GM21423 (cell line): ENCODE measurements at regions not wholly inside any gene's neighbourhood (a gene's known extent, or its start where the extent isn't known, plus 50 kb on each side); places are given as distances from the start of the nearest gene placed in this dataset.

Source experiments
- ATAC-seq: cut with Tn5 transposase; IDR thresholded peaks from one replicate; pipeline ENCODE4 v1.9.1; 2021; ENCODE audit warnings: mild to moderate bottlenecking, moderate library complexity; ENCODE audit not compliant: unreplicated experiment

DNA sequence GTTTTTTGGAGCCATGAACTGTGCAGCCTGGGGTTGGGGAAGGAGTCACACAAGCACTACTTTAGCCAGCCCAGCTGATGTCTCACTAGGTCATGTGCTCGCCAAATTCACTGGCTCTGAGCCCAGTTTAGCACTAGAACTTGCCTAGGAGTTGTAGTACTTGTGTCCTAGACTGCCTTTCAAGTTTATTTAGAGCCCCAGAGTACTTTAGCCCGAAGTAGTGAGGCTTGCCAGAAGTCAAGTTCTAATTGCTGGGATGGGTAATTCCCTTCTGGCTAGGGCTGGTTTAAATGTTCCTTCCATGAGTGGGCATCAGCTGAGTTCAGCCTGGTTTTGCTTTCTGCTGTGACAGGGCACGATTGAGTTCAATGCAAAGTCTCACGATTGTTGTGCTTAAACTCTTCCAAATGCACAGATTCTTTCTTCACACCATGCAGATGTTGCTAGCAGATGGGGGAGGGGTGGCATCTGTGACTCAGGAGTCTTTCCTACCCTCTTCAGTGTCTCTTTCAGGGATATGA lies 228.2 kb upstream of the ZPLD1 start:
- no peak for ATAC-seq

DNA sequence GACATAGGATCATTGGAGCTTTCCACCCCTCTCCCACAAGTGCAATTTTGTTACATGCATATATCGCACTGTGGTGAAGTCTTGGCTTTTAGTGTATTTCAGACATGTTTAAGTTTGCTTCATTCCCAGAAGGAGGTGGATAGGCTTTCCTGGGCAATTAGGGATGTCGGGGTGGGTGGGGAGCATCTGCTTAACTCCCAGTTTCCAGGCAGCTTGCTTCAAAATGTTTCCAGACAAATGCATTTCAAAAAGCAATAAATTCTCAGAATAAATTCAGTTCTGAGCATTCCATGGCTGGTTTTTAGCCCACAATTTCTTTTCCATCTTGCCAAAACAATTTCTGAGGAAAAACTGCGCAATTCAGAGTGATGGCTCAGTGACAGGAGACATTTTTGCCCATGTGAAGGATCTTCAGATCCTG lies 227.7 kb upstream of the ZPLD1 start:
- ATAC-seq: no peak

DNA sequence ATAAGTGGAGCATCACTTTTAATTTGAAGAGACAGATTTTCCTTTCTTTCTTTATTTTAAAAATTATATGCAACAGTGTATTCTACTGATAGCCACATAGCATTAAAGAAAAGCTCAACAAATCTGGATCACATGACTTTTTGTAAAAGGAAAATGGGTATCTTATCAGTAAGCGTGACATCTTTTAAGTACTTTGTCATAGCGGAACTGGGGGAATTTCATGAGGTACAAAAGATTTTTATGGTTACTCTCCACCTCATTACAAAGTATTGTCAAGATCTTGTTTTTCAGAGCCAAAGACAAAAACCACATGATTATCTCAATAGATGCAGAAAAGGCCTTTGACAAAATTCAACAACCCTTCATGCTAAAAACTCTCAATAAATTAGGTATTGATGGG lies 219.6 kb upstream of the ZPLD1 start:
- no peak for ATAC-seq

DNA sequence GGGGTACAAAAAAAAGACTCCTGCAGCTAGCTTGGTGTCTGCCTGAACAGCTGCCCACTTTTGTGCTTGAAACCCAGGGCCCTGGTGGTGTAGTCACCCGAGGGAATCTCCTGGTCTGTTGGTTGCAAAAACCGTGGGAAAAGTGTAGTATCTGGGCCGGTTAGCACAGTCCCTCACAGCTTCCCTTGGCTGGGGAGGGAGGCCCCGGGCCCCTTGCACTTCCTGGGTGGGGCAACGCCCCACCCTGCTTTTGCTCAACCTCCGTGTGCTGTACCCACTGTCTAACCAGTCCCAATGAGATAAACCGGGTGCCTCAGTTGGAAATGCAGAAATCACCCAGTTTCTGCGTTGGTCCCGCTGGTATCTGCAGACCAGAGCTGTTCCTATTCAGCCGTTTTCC lies 211.7 kb upstream of the ZPLD1 start:
- no peak for ATAC-seq

DNA sequence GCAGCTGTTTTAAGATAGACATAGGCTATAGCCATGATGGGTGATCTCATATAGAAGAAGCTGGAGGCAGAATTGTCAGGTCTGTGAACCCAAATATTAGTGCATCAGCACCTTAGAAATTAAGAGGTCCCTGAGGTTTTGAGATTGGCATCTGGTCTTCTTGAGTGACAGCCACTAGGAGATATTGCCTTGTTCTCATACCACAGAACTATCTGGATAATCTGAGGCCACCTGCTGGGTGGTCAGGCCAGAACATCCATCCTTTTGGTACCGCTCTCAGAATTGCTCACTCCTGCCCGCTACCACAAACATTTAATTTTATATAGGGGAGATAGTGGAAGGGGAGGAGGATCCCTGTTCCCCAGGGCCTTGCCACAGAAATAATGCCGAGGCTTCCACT lies 210.6 kb upstream of the ZPLD1 start:
- ATAC-seq: peak; percentile 39

DNA sequence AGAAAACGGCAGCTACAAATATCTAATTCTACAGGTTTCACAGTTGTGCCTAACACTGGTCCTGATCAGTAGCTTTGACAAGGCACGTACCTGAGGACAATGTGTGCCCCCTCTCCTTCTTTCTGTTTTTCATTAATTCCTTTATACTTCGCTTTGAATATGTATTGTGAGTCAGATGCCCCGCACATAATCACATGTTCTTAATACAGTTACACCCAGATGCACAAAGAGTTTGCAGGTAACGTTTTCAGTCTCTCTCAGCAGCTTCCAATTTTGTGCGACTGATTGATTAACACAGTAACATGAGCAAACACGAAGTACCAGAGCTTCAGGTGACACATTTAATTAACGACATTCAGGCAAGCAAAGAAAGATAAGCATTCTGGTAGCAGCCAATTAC lies 209.8 kb upstream of the ZPLD1 start:
- no peak for ATAC-seq

DNA sequence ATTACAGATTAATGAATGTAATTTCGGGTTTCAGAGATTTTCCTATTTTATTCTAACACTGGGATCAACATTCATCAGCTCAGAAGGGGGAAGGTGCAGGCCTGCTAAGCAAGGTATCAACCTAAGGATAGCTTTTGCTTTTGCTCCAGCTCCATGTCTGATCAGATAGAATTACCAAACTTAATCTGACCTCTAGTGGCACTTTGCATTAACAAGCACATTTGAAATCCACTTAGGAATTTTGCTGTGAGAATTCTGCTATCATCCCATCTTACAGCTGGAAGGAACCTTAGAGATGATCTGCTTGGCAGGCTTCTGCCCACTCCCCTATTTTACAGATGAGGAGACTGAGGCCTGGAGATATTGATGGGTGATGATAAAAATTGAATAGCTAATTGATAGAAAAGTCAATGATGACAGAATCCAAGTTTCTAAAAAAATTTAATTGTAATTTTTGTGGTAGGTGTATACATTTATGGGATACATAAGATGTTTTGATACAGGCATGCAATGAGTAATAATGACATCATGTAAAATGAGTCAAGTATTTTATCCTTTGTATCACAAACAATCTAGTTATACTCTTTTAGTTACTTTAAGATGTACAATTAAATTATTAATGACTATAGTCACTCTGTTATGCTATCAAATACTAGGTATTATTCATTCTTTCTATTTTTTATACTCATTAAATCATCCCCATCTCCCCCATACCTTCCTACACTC lies 209.2 kb upstream of the ZPLD1 start:
- ATAC-seq: no peak

DNA sequence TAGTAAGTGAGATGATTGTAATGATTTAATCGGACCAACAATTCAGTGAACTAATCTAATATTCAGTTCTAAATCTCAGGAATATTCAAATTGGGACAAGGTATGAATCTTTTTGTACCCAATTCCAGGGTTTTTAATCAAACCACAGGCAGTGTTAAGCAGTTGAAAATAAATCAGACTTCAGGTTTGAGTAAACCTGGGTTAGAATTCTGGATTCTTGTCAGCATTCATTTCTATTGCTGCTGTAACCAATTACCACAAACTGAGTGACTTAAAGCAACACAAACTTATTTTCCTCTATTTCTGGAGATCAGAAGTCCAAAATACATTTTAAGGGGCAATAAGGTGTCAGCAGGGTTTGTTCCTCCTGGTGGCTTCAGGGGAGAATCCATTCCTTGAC lies 208.4 kb upstream of the ZPLD1 start:
- no peak for ATAC-seq

DNA sequence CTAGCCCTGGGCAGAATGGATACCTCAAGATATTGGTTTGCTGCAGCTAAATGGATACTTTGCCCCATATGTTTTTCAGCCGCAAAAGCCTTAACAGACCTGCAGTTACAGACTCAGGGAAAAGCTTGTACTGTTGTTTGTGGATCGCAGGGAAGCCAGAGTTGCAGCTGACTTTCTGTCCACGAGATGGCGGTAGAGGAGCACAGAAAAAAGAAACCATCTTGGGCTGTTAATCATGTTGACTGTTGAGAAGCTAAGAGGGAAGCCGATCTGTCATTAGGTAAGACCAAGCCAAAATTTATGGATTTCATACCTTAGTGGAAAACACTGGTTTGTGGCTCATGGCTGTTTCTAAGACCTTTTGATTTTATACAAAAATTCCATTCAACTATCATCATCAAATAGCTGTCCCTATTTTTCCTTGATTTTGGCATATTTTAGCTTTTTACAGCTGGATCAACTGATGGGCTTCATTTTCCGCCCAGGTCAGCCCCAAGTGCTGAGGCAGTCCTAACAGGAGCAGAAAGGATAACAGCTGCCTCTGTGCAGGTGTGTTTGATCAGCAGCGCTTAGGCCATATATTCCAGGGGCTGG lies 205.7 kb upstream of the ZPLD1 start:
- ATAC-seq: no peak

DNA sequence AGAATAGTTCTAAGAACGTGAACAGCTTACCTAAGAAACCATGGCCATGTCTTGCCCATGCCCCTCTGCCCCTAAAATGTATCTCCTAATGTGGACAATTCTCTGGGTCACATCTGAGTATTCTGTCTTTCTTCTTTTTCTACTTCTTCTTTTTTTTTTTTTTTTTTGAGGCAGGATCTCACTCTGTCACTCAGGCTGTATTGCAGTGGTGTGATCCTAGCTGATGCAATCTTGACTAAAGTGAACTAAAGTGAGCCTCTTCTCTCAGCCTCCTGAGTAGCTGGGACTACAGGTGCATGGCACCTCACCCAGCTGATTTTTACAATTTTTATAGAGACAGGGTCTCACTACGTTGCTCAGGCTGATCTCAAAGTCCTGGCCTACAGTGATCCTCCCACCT lies 204.8 kb upstream of the ZPLD1 start:
- no peak for ATAC-seq

DNA sequence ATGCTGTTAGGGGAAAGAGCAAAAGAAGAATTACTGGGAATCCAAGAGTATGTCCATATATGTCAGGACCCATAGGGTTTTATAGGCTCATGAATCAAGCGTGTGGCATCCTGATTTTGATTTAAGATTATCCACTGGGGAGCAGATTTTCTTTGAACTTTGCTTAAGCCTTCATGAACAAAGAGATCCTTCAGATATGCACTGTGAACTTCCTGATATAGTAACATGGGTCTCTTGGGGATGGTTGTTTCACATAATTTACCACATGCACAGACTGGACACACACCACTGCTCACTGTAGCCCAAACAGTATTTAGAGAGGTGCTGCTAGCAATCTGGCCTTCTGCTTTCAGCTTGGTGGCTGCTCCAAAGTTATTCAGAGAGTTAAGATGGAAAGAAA lies 200.9 kb upstream of the ZPLD1 start:
- ATAC-seq: peak; percentile 94

DNA sequence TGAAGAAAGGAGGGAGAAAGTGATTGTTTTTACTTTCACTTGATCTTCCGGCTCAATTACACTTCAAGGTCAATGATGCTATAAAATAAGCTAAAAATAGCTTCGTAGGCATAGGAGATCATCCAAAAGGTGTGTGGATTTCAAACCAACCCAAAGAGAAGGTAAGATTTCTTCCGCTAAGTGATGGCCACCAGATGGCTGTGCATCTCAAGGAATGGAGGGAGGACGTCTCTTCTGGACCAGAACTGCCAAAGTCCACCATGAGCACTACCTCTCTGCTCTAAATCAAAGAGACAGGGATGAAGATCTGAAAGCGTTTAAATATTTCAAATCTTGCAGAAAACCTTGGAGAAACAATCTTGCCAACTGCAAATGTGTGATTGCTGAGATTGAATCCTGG lies 199.1 kb upstream of the ZPLD1 start:
- no peak for ATAC-seq

DNA sequence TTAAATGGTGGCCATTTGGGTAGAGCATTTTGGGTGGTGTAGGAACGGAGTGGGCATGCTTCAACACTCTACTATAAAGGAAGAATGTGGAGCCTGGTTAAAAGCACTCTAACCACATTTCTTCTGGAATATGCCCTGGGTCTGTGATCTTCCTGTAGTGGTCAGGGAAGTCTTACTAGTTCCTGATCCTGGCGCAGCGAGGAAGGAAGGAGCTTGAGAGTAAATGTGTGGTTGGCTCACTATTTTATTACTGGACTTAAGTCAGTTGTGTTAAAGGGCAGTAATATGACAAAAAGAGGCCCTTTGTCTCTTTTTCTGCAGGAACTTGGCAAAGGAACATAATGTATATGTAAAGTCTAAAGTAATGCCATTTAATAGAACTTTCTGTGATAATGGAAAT lies 197.6 kb upstream of the ZPLD1 start:
- no peak for ATAC-seq

DNA sequence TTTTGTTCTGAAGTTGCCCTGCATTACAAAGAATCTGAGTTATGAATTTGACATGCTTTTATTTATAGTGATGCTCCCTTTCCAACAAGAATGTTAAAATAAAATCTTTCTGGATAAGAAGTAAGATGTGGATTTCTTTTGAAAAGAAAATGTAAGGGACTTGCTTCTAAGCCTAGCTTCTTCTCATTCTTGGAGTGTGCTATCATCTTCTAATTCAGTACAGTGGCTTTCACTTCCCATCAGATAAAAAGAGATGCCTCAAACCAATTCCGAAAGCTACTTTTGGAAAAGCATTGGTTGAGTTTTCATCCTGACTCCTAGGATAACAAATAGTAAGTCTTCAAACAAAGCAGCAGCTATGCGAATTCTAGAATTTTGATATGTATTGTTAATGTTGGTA lies 197.0 kb upstream of the ZPLD1 start:
- no peak for ATAC-seq

DNA sequence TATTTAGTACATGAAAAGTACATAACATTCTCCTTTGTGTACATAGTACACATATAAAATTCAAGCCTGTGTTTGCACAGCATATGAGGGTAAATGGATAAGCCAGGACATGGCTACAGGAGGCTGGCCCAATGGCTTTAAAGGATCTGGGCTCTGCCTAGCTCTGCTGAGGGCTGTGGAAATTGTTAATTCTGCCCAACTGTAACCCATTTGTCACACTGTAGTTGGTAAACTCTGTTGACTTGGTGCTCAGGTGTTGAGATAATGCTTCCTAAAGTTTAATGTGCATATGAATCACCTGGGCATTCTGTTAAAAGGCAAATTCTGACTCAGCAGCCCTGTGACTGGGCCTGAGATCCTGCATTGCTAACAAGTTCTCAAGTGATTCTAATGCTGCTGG lies 196.5 kb upstream of the ZPLD1 start:
- no peak for ATAC-seq

DNA sequence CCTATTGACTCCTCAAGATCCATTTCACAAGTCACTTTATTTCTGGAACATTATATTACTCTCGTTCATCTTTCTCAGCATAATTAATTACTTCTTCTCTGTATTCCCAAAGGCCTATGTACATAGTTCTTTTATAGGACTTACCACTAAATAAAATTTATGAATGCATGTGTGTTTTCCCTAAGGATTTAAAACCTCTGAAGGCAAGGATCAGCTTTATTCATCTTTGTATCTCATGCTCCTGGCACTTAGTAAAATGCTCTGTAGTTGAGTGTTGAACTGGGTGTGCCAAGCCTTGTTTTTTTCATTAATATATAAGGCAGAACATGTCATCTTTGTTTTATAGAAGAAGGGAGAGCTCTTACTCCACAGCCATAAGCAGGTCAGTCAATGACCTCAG lies 194.1 kb upstream of the ZPLD1 start:
- ATAC-seq: no peak

DNA sequence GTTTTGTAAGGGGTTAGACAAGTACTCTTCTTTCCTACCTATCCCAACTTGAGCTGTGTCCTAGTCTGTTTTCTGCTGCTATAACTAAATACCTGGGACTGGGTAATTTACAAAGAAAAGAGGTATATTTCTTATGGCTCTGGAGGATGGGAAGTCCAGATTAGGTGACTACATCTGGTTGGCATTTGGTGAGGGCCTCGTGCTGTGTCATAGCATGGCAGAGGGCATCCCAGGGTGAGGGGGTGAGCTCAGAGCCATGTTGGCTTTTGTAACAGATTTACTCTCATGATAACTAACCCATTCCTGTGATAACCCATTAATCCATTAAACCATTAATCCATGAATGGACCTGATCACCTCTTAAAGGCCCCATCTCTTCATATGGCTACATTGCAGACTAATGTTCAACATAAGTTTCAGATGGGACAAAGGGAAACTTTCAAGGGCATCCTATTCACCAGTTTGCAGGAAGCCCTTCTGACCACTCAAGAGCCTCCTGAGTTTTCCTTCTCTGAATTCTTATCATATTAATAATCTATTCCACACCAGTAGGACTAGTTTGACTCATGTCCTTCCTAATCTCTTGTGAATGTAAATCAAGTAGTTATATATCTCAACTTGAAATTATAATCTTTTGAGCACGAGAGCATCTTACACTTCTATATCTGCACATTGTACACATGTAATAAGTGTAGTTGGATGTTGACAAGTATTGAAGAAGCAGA lies 185.7 kb upstream of the ZPLD1 start:
- ATAC-seq: no peak

DNA sequence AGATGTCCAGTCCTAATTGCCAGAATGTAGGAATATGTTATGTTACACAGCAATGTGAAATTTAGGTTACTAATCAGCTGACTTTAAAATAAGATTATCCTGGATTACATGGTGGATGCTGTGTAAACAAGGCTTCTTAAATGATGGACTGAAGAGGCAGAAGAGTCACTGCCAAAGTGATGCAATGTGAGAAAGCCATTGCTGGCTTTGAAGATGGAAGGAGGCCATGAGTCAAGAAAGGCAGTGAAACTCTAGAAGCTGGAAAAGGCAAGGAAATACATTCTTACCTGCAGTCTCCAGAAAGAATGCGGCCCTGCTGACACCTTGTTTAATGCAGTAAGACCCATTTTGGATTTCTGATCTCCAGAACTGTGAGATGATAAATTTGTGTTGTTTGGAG lies 179.1 kb upstream of the ZPLD1 start:
- no peak for ATAC-seq

DNA sequence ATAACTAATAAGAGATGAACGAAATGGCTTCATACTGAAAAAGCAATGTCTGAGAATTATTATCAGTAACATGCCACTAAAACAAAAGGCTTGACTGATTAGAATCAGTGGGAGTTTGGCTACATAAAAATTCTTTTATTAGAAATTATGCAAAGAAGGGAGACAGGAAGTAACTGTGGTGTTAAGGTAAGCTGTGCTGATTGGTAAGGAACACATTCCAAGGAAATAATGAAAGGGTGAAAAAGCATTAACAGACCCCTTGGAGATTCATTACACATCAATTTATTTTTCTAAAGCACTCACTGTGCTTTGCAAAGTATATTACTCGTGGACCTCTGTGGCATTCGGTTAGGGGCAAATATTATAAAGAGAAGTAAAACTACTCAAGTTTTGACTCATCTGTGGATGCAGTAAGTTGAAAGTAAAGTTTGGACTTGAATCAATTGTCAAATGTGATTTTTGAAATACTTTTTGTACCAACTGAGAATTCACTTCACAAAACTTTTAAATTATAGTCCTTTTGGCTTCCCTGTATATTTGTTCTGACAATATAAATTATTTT lies 176.1 kb upstream of the ZPLD1 start:
- no peak for ATAC-seq

DNA sequence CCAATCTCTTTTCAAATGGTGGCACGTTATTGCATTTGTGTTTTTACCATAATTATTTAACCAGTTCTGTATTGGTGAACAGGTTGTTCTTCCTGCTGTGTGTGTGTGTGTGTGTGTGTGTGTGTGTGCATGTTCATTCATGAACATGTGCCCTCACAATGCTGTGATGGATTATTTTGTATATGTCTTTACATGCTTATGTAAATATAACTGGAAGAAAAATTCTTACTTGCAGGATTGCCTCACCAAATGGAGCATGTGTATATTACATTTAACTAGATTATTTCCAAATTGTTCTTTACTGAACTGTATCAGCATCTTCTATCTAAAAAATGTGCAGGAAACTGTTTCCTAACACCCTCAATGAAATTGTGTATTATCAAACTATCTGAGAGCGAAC lies 175.2 kb upstream of the ZPLD1 start:
- ATAC-seq: no peak

DNA sequence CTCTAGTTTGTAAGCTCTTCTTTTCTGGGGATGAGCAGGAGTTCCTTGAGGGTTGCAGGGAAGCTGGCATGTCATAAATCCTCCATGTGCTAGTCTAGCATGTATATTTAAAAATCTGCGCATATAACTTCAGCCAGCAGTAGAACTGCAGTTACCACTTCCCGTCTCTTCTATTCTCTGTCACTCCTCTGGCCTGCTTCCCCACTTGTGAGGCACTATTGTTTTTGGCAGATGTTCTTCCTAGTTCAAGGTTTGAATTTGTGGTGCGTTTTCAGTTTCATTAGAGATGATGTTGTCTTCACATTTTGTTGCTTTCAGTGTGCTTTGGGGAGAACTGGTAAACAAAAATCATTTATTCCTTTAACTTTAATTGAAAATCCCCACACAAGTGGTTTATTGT lies 169.1 kb upstream of the ZPLD1 start:
- peak; percentile 59 for ATAC-seq

DNA sequence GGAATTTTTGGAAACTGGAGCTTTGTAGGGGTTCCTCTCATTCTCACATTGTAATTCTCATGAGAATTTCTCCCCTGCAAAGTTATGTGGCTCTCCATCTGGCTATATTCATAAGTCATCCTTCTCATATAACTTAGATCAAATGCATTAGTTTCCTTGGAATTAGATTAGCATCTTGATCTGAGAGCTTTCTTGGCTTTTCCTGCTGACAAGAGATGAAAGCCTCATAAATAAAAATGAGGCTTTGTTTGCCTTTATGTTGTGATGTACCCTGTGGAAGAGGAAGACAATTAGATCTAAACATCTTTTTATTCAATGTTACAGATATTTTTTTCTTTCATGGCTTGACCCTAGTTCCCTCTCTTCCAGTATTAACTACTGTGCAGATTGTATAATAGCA lies 165.4 kb upstream of the ZPLD1 start:
- ATAC-seq: no peak
